Activated CD4-positive, alpha-beta memory T cell treated with anti-CD3 and anti-CD28 coated beads, Interleukin-2, amount 10 ng/mL, durations not matched to agents 7 days and 5 days (primary cell): ENCODE measurements at regions not wholly inside any gene's neighbourhood (a gene's known extent, or its start where the extent isn't known, plus 50 kb on each side); places are given as distances from the start of the nearest gene placed in this dataset.

Experiments used
- CTCF ChIA-PET: fragments of 350-600 bp; sonication (Branson Sonifier 250); formaldehyde crosslinking; loops from one replicate; lab custom pipeline; 2021; ENCODE audit warnings: antibody characterized with exemption, inconsistent platforms; lab: Charles Lee
- POLR2A ChIA-PET: fragments of 350-600 bp; sonication (Branson Sonifier 250); formaldehyde crosslinking; loops from one replicate; lab custom pipeline; 2021; ENCODE audit warnings: antibody characterized with exemption; lab: Charles Lee
- DNase-seq: peaks from one replicate; pipeline ENCODE4 v3.0.0-alpha.2; 2020
- H3K27ac Mint-ChIP-seq: one replicate; pipeline ENCODE4 v1.8.0; 2021; ENCODE audit warnings: mild to moderate bottlenecking, mixed read lengths
- H3K27me3 Mint-ChIP-seq: one replicate; pipeline ENCODE4 v1.8.0; 2021; ENCODE audit warnings: mixed read lengths
- H3K36me3 Mint-ChIP-seq: one replicate; pipeline ENCODE4 v1.8.0; 2021; ENCODE audit warnings: low read depth, mixed read lengths
- H3K4me1 Mint-ChIP-seq: one replicate; pipeline ENCODE4 v1.8.0; 2021; ENCODE audit warnings: mixed read lengths
- H3K4me3 Mint-ChIP-seq: one replicate; pipeline ENCODE4 v1.8.0; 2021; ENCODE audit warnings: mild to moderate bottlenecking, mixed read lengths
- H3K9me3 Mint-ChIP-seq: one replicate; pipeline ENCODE4 v1.8.0; 2021; ENCODE audit warnings: mixed read lengths

- Mint-ChIP-seq H3K27me3 (peaks cover 23% of the 10 kb centered on the region), H3K27ac (no peak overlapping the region), H3K4me3 (no peak overlapping the region), H3K4me1 (peaks cover 34% of the 10 kb centered on the region), H3K36me3 (no peaks in the 10 kb centered on the region), H3K9me3 (peaks cover 8% of the 10 kb centered on the region)
- ChIA-PET CTCF (no interaction called here), POLR2A (no interaction called here)
- no peak for DNase-seq
Observed at GRCh38 chr1:19007491-19008441, 51.3 kb upstream of the IFFO2 start.

GRCh38 chr1:19006837-19007271, 50.4 kb upstream of the IFFO2 start:
- ChIA-PET CTCF (no interaction called here), POLR2A (no interaction called here)
- peaks cover 28% of the 10 kb centered on the region for H3K4me1 Mint-ChIP-seq
- peaks cover 14% of the 10 kb centered on the region for H3K9me3 Mint-ChIP-seq
- no peak for DNase-seq
- no peak overlapping the region for H3K27ac Mint-ChIP-seq
- peaks cover 3% of the 10 kb centered on the region for H3K36me3 Mint-ChIP-seq
- H3K27me3 Mint-ChIP-seq, result peaks cover 23% of the 10 kb centered on the region
- no peak overlapping the region for H3K4me3 Mint-ChIP-seq
